GM19240 (cell line): ENCODE measurements at regions not wholly inside any gene's neighbourhood (a gene's known extent, or its start where the extent isn't known, plus 50 kb on each side); places are given as distances from the start of the nearest gene placed in this dataset.
"Not testable (repeated sequence)": the region's sequence is repeated elsewhere in the genome, so short reads cannot be mapped to it uniquely, and the experiment has no call there.

ENCODE experiments used
- DNase-seq: peaks from one replicate; pipeline ENCODE4 v3.0.0; 2011; ENCODE audit warnings: low spot score; ENCODE audit not compliant: insufficient read length

DNA sequence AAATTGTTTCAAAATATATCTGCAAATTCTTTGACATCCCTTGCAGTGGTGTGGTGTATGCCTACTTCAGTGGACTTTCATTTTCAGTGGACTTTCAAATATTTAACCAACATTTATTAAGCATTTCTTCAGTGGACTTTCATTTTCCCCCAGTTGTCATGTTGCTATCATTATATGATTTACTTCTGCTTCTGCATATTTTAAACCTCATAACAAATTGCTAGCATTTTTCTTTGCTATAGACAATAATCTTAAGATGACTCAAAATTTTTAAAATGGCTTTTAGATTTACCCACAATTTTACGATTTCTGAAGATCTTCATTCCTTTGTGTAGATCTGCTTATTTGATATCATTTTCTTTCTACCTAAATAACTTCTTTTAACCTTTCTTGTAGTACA is 592.7 kb upstream of the SLC35B3 start:
- no peak for DNase-seq

DNA sequence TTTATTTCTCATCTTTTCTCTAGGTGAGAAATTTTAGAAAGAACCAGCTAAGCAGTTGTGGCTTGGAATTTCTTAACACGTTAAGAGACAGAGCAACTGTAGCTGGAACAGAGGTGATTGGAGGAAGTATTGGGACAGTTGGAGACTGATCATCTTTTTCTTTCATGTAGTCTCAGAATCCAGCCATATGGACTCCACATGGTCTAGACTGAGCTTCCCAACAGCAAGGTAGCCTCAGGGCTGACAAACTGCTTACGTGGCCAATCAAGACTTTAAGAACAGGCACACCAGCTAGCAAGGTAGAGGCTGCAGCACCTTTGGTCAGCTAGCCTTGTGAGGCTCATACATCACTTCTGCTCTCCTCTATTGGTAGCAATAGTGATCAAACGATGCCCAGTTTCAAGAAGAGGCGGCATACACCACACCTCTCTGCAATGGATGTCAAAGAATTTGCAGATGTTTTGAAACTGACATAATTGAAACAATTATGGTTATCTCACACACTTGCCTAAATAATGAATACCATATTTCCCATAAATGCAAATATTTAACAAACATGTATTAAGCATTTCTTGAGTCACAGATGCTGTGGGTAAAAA is 590.5 kb upstream of the SLC35B3 start:
- DNase-seq = no peak

DNA sequence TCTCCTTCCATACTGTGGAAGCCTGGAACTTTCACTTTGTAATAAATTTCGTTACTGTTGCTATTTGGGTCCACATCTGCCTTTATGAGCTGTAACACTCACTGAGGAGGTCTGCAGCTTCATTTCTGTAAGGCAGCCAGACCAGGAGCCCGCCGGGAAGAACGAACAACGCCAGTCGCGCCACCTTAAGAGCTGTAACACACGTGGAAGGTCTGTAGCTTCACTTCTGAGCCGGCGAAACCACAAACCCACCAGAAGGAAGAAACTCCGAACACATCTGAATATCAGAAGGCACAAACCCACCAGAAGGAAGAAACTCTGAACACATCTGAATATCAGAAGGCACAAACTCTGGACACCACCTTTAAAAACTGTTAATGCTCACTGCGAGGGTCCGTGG is 589.9 kb upstream of the SLC35B3 start:
- DNase-seq = no peak

DNA sequence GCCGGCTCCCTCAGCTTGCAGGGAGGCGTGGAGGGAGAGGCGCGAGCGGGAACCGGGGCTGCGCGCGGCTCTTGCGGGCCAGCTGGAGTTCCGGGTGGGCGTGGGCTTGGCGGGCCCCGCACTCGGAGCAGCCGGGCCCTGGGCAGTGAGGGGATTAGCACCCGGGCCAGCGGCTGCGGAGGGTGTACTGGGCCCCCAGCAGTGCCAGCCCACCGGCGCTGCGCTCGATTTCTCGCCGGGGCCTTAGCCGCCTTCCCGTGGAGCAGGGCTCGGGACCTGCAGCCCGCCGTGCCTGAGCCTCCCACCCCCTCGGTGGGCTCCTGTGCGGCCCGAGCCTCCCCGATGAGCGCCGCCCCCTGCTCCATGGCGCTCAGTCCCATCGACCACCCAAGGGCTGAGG is 588.9 kb upstream of the SLC35B3 start:
- not testable (repeated sequence) for DNase-seq

DNA sequence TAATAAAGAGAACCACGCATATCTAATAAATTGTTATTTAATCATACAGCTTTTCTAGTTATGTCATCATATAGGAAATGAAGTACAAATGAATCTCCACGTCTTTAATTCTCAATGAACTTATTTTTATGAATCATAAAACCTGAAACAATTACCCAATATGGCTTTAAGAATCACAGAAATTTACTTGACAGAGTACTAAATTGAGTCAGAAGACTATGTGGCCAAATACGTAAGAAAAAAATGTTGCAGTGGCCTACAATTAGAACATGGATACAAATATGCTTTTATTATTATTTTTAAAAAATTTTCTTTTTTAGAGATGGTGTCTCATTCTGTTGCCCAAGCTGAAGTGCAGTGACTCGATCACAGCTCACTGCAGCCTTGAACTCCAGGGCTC is 584.7 kb upstream of the SLC35B3 start:
- DNase-seq = no peak

DNA sequence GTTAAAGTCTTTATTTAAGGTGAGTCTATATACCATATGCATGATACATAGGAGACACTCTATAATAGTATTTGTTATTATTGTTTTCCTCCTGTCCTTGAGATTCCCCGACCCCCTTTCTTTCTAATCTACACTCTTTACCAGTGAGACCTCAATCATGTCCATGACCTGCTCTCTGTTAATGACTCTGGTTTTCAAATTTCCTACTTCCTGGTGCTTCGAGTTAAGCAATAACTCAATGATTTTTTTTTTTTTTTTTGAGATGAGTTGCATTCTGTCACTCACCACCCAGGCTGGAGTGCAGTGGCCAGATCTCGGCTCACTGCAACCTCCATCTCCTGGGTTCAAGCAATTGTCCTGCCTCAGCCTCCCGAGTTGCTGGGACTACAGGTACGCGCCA is 574.6 kb upstream of the SLC35B3 start:
- no peak for DNase-seq

DNA sequence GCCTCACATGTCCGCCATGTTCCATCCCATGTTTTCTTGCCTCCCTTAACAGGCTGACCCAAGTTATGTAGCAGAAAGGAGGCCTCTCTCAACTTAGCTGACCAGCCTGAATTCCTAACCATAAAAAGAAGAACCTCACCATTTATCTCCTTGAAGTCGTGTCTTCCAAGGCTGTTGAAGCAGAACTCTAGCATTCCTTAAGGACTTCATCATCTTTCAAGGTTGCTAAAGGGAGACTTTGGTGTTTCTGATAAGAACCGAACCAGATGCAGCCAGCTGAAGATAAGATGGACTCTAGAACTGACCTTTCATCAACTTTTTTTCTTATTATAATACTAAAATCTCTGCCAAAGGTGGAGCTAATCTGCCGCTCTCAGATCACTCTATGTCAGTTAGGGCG is 571.7 kb upstream of the SLC35B3 start:
- no peak for DNase-seq

DNA sequence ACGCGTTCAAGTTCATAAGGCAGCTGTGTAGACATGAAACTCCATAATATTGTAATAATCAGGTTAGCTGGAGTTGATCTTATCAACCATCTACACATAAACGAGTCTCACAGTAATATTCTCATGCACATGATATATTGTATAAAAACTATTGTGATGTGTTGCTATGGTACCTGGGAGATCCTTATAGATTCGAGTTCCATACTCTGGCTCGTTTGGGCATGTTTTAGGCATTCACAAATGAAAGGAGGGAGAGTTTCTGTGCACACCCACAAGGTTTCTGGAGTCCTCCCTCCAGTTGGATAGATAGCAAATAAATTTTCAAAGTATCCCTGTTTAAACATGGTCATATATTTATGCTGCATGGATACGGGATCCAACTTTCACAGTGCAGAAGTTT is 567.5 kb upstream of the SLC35B3 start:
- DNase-seq = no peak

DNA sequence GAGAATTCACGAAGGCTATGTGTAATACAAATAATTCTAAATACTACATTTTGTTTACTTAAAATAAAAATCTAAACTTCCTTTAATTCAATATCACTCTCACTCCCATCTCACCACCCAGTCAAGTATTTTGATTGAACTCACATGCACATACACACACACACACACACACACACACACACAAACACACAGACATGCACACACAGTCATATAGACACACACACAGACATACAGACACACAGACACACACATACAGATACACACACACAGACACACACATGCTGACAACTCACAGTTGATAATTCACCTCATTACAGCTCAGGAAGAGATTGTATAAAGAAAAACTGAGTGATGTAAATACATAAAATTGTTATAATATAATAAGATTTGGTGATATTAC is 559.8 kb upstream of the SLC35B3 start:
- no peak for DNase-seq

DNA sequence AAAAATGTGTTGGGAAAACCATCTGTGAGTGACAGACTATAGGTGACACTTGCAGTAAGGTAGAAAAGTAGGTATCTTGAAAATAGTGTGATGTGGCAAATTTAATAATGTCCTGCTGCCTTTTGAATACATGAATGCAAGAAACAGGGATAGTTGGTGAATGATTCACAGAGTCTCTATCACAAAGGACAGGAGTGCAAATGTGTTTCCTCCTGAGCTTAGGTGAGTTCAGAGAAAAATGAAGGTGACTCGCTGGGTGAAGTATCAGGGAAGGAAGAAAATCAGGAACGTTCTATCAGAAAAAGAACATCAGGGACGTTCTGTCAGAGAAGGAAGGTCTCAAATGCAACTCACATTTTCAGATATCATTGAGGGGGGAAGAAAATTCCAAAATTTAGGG is 557.8 kb upstream of the SLC35B3 start:
- no peak for DNase-seq

DNA sequence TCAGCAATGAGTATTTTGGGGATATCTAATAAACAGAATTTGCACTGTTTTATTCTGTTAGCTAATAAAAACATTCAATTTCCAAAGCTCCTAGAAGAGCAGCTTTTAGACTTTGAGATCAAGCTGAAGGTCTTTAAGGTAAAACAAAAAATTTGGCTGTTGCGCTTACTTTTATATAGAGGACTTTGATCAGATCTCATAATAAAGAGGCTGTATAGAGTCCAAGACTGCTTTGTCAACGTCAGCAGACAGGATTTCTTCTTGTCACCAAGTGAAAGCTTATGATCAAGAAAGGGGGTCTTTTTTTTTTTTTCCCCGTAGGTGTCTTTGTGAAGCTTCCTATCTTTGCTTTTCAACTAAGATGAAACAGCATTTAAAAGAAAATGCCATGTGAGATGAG is 556.5 kb upstream of the SLC35B3 start:
- DNase-seq = no peak

DNA sequence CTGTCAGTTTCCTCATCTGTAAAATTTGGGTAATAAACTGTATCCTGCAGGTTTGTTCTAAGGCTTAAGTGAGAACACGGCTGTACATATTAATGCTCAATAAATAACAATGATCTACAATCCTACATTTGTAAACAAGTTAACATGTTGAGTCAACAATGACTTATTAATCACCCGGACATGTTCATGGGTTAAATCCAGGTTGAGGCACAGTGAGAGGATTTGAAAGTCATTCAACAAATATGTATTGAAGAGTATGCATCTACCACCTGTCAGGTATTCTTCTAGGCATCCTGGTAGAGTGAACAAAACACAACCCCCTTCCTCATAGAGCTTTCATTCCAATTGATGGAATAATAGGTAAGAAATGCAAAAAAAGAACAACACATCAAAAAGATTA is 554.7 kb upstream of the SLC35B3 start:
- no peak for DNase-seq

DNA sequence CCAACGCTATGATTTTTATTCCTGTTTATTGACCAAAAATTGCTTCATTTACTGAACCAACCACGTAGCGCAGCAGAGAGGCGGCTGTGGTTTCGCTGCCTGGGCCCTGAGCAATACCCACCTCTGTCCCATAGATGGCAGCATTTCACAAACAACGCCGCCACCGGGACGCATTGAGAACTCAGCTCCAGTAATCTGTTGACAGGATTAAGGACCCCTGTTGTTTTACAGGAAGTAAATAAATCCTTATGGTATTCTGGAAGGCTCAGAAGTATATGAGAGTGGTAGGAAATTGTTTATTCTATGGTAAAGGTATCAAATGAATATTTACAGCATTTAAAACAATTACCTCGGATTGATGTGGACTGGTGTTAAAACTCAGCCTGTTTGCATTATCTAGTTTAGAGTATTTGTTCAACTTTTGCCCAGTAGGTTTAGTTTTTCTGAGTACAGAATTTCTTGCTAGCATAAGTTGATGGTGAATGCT is 547.9 kb upstream of the SLC35B3 start:
- DNase-seq = peak; percentile 14

DNA sequence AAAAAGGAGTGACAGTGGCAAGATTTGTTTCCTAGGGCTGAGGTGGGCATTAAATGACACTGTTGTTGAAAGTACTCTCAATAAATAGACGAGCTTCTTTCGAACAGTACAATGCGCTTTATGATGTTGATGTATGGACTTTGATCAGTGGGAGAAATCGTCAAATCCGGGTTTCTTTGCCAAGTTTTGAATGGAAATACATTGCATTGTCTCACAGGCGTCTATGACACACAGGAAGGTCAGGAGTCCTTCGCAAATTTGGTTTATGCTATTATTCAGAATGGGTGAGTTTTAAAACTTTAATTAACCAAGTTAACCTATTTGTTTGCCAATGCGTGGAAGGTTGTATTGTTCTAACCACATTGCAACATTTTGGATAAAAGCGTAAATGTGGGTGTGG is 547.3 kb upstream of the SLC35B3 start:
- DNase-seq = no peak

DNA sequence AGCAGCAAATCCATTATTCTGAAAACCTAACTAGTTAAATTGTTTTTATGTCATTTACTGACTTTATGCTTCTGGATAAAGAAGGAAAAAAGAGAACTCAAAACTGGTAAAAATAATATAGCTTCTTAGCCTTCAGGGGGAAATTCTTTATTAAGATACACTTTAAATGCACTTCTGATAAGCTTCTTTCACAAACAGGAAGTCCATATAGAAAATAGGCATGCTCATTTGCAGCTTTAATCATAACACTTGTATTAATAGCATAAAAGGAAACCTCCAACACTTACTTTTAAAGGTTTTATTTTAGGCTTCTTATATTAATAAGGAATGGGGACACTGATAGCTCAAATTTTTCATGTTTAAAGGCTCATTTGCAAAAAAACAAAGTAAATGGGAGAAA is 538.0 kb upstream of the SLC35B3 start:
- no peak for DNase-seq

DNA sequence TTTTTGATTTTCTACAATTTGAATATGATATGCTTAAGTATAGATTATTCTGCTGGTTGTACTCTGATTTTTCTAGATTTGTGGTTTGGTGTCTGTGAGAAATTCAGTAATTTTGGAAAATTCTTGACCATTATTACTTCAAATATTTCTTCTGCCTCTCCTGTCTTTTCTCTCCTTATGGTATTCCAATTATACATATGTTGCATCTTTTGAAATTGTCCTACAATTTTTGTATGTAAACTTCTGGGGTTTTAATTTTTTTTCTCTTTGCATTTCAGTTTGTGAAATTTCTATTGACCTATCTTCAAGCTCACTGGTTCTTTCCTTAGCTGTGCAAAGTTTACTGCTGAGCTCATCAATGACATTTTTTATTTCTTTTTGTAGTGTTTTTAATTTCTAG is 534.4 kb upstream of the SLC35B3 start:
- no peak for DNase-seq

DNA sequence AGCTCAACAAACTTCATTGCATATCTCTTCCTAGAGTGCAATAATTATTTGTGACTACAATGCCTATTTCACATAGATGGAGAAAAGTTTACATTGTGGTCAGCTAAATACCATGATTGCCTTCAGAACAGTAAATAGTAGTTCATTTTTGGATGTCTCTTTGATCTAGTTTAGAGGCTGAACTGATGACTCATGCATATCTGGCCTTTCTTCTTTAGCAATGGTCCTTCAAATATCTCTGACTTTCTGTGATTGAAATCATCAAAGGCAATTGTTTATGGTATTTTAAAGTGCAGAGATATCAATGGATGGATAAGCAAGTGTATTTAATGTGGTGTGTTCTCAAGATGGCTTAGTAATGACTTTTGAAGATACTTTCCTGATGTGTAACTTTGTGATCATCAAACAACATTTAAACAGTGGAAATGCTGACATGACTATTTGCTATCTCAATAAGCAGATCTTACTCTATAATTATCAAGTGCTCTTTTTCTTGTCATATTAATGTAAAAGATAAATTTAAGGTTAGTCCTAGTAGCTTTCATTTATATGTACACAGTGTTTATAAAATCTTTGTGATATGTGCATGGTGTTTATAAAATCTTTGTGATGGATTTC is 523.7 kb upstream of the SLC35B3 start:
- DNase-seq = no peak

DNA sequence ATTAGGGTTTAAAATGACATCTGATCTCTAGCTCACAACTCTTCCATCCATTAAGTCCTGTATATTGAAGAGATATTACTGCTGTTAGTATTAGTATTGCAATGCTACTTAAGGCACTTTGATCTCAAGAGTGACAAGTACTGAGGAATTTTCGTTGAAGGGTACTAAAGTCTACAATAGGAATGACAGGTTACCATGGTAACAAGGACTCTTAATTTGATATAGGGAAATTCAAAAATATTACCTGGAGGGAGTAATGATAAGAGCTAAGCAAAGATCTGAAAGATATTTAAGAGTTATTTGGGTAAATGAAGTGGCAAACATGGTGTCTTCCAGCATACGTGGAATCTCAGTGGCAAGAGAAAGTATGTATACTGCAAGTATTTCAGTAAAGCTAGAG is 518.0 kb upstream of the SLC35B3 start:
- no peak for DNase-seq

DNA sequence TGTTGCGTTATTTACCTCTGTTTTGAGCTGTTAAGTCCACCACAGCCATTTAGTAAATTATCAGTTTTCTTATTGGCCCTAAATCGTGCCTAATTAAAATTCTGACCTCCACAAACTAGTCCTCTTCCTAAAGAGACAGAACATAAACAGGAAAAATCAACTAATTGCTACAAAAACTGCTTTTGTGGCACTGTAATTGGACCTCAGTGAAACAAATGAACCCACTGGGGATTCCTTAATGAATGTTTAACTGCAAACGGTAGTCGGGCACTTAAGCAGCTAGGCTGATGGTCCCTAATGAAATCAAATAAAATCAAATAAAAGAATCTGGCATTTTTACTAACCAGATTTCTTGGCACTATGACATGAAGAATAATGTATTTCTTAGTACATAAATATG is 513.4 kb upstream of the SLC35B3 start:
- no peak for DNase-seq

DNA sequence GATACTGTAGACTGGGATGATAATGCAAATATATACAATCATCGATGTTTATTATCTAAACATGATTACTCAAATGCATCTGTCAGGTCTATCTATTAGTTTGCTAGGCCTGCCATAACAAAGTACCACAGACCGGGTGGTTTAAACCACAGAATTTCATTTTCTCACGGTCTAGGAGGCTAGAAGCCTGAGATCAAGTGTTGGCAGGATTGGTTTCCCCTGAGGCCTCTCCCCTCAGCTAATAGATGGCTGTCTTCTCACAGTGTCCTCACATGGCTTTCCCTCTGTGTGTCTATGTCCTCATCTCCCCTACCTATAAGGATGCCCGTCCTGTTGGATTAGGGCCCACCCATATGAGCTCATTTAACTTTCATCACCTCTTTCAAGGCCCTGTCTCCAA is 512.6 kb upstream of the SLC35B3 start:
- no peak for DNase-seq

DNA sequence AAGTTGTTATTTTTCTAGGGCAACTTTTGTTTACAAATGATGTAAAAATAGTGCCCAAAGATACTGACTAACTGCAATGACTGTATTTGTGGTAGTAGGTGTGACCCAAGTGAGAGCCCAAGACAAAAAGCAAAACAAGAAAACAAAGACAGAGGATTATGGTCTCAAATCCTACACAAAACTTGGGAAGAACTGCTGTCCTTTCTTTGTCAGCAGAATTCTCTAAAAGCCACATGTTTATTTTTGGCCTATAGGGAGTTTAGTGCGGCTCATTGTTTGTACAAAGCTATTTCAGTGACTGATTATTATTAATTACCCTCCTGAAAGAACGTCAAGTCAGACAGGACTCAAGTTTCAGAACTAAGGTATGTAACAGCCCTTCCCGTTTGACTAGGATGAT is 509.2 kb upstream of the SLC35B3 start:
- no peak for DNase-seq

DNA sequence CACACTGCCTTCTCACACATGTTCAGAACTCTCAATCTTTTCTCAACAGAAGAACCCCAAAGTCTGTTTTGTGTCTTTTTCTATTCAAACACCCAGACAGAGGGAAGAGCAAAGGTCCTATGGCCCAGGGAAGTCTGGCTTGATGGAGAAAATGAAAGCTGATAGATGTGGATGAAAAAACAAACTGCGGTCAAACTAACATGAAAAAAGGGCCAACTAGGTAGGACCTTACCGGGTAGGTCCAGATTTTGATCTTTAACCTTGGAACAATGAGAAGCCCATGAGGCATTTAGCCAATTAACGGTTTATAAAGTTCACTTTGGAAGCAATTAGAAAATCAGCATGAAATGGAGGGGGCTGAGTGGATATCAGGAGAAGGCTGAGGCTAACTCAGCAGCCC is 507.7 kb upstream of the SLC35B3 start:
- DNase-seq = no peak

DNA sequence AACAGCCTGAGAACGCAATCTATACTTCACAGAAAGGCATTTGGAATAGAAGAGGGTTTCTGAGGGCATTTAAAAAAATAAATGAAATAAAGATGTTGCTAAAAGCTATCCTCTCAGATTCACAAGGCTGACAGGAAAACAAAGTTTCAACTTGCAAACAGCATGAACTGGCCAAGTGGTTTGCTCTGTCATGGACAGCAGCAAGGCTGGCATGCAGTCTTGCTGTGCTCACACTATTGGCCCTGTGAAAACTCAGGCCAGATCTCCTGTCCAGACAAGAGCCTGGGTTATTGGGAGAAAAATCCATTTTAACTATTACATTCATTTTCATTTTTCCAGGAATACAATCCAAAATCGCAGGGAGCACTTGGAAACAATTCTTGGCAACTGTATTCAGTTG is 506.2 kb upstream of the SLC35B3 start:
- no peak for DNase-seq

DNA sequence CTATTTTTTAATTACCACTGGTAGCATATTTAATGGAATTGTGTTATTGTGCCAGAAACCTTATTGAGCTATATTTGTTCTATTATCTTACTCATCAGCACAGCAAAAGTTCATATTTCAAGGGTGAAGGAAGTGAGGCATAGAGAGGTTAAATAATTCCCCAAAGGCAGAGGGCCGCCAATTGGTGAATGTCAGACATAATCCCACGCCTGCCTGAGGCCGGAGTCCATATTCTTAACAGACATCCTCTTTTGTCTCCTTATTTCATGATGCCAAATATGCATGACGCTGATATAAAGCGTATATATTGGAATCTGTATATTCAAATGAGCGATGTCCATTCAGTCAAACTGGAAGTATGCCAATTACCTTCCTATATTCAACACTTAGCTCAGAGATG is 505.0 kb upstream of the SLC35B3 start:
- no peak for DNase-seq
